ENCODE measurements at regions not wholly inside any gene's neighbourhood (a gene's known extent, or its start where the extent isn't known, plus 50 kb on each side); places are given as distances from the start of the nearest gene placed in this dataset.

GRCh38 chr9:115373710-115374045 is 255.7 kb upstream of the TNC start:
- peaks cover 12% of the 10 kb centered on the region for H3F3A ChIP-seq (replicated peaks; ENCODE audit: insufficient read depth)
- no peak overlapping the region for H3K4me3 ChIP-seq (ENCODE audit: low read depth in 2 of 2, low read length in 1 of 2)
- no peaks in the 10 kb centered on the region for H3K9me2 ChIP-seq
- no peak overlapping the region for H3K9ac ChIP-seq
- POLR2A ChIA-PET, result no interaction called here
- peak overlapping the region; percentile 28 to 89; a peak in 3 of 4 replicates for H3K27ac ChIP-seq (ENCODE audit: low read depth in 2 of 2, low read length in 1 of 2)
- no peak for DNase-seq
- H3K27me3 ChIP-seq (ENCODE audit: insufficient read depth), result no peaks in the 10 kb centered on the region
- H4K20me1 ChIP-seq (ENCODE audit: insufficient read depth), result no peaks in the 10 kb centered on the region
- H3K36me3 ChIP-seq (replicated peaks in 1 of 2; ENCODE audit: control insufficient read depth in 1 of 2, insufficient read depth in 2 of 2, low read length in 1 of 2), result no peaks in the 10 kb centered on the region
- no peaks in the 10 kb centered on the region for H3K79me2 ChIP-seq (ENCODE audit: insufficient read depth)
- H3K9me3 ChIP-seq, result no peaks in the 10 kb centered on the region
- no peak overlapping the region for H2AFZ ChIP-seq (ENCODE audit: low read depth)
- H3K4me1 ChIP-seq (ENCODE audit: control insufficient read depth in 1 of 2, insufficient read depth in 2 of 2, low read depth in 1 of 2, low read length in 1 of 2), result peaks cover 16 to 24% of the 10 kb centered on the region in 2 experiments; a peak in 3 of 4 replicates
- CTCF ChIA-PET, result no interaction called here
- TF ChIP-seq ZBTB33 (IDR thresholded peaks at IDR 0.05; ENCODE audit: borderline replicate concordance, low read depth), result no peak
- no peak for TF ChIP-seq FOXJ3 (CRISPR knock-in tag; IDR thresholded peaks at IDR 0.05)
- no peak for TF ChIP-seq EP300 (IDR thresholded peaks at IDR 0.05; ENCODE audit: borderline replicate concordance in 1 of 2, low read depth in 1 of 2, low read length in 1 of 2)
- no peak for TF ChIP-seq MAX (IDR thresholded peaks at IDR 0.05; ENCODE audit: low read depth)
- no peak for TF ChIP-seq FOSL2 (IDR thresholded peaks at IDR 0.05; ENCODE audit: borderline replicate concordance, low read depth)
- TF ChIP-seq MEF2A (IDR thresholded peaks at IDR 0.05; ENCODE audit: borderline replicate concordance, low read depth), result no peak
- no peak for TF ChIP-seq RFX5 (IDR thresholded peaks at IDR 0.05; ENCODE audit: low read length)
- TF ChIP-seq SMC3 (IDR thresholded peaks at IDR 0.05; ENCODE audit: low read depth, low read length), result no peak
- TF ChIP-seq PBX3 (IDR thresholded peaks at IDR 0.05), result no peak
- TF ChIP-seq USF2 (IDR thresholded peaks at IDR 0.05; ENCODE audit: borderline replicate concordance, low read depth, low read length), result no peak
- no peak for TF ChIP-seq SIN3A (IDR thresholded peaks at IDR 0.05; ENCODE audit: borderline replicate concordance, low read depth, low read length)
- no peak for TF ChIP-seq GATA2 (CRISPR knock-in tag; IDR thresholded peaks at IDR 0.05)
- TF ChIP-seq CTCF (IDR thresholded peaks at IDR 0.05), result no peak
- no peak for TF ChIP-seq POLR2AphosphoS5 (IDR thresholded peaks at IDR 0.05; ENCODE audit: low read depth, low read length)
- no peak for TF ChIP-seq RAD21 (IDR thresholded peaks at IDR 0.05; ENCODE audit: low read length)
- H3K4me2 ChIP-seq, result no peak overlapping the region

All from SK-N-SH (cell line).